ENCODE measurements at regions not wholly inside any gene's neighbourhood (a gene's known extent, or its start where the extent isn't known, plus 50 kb on each side); places are given as distances from the start of the nearest gene placed in this dataset.

GRCh38 chr4:18846313-18846712, 824.8 kb upstream of the LCORL start:
- ATAC-seq (no peak), FAIRE-seq (no peak)
- TF ChIP-seq ZNF331 (CRISPR knock-in tag; IDR thresholded peaks at IDR 0.05): no peak
- no peak for TF ChIP-seq ZNF605 (CRISPR knock-in tag; IDR thresholded peaks at IDR 0.05)
- no peak for TF ChIP-seq ZFP37 (CRISPR knock-in tag; IDR thresholded peaks at IDR 0.05; ENCODE audit: borderline replicate concordance)
- no peak for TF ChIP-seq ZBTB25 (CRISPR knock-in tag; IDR thresholded peaks at IDR 0.05)
- TF ChIP-seq, protein P1, sequence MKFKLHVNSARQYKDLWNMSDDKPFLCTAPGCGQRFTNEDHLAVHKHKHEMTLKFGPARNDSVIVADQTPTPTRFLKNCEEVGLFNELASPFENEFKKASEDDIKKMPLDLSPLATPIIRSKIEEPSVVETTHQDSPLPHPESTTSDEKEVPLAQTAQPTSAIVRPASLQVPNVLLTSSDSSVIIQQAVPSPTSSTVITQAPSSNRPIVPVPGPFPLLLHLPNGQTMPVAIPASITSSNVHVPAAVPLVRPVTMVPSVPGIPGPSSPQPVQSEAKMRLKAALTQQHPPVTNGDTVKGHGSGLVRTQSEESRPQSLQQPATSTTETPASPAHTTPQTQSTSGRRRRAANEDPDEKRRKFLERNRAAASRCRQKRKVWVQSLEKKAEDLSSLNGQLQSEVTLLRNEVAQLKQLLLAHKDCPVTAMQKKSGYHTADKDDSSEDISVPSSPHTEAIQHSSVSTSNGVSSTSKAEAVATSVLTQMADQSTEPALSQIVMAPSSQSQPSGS (CRISPR knock-in tag; IDR thresholded peaks at IDR 0.05): no peak
- TF ChIP-seq, protein P2, sequence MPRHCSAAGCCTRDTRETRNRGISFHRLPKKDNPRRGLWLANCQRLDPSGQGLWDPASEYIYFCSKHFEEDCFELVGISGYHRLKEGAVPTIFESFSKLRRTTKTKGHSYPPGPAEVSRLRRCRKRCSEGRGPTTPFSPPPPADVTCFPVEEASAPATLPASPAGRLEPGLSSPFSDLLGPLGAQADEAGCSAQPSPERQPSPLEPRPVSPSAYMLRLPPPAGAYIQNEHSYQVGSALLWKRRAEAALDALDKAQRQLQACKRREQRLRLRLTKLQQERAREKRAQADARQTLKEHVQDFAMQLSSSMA (CRISPR knock-in tag; IDR thresholded peaks at IDR 0.05): no peak
- TF ChIP-seq, protein P3, sequence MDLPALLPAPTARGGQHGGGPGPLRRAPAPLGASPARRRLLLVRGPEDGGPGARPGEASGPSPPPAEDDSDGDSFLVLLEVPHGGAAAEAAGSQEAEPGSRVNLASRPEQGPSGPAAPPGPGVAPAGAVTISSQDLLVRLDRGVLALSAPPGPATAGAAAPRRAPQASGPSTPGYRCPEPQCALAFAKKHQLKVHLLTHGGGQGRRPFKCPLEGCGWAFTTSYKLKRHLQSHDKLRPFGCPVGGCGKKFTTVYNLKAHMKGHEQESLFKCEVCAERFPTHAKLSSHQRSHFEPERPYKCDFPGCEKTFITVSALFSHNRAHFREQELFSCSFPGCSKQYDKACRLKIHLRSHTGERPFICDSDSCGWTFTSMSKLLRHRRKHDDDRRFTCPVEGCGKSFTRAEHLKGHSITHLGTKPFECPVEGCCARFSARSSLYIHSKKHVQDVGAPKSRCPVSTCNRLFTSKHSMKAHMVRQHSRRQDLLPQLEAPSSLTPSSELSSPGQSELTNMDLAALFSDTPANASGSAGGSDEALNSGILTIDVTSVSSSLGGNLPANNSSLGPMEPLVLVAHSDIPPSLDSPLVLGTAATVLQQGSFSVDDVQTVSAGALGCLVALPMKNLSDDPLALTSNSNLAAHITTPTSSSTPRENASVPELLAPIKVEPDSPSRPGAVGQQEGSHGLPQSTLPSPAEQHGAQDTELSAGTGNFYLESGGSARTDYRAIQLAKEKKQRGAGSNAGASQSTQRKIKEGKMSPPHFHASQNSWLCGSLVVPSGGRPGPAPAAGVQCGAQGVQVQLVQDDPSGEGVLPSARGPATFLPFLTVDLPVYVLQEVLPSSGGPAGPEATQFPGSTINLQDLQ (CRISPR knock-in tag; IDR thresholded peaks at IDR 0.05): no peak
- no peak for TF ChIP-seq IKZF4 (CRISPR knock-in tag; IDR thresholded peaks at IDR 0.05; ENCODE audit: borderline replicate concordance, low read depth, not compliant biosample characterization)
- TF ChIP-seq ZNF552 (CRISPR knock-in tag; IDR thresholded peaks at IDR 0.05; ENCODE audit: borderline replicate concordance): no peak

More at GRCh38 chr4:18846313-18846712, 824.8 kb upstream of the LCORL start:
- in situ Hi-C loops (cut with HindIII; ENCODE audit: extremely low pct_ligation_motif_present, low pct_unique_long_range_greater_than_20kb): no loop called here
- no peaks in the 10 kb centered on the region for H3K79me2 ChIP-seq (ENCODE audit: insufficient read depth, low read length)
- WGBS (ENCODE audit: low lambda C conversion rate): 7% methylated on average over 1 of the region's 1 CpG
- H4K20me1 ChIP-seq (ENCODE audit: insufficient read depth, low read length): no peaks in the 10 kb centered on the region
- H3K4me3 ChIP-seq (replicated peaks in 1 of 3; ENCODE audit: insufficient read depth in 1 of 3, low read depth in 2 of 3, low read length in 3 of 3): no peak overlapping the region
- no TSS peak for BruUV-seq (replicated peaks)
- H3K9me3 ChIP-seq (ENCODE audit: low read length): peaks cover 96% of the 10 kb centered on the region
- ChIA-PET CTCF (ENCODE audit: low intra/inter-chr PET ratio, low total read pairs) (no interaction called here), POLR2A (no interaction called here)
- DNase-seq (ENCODE audit: low spot score): no peak
- H3K36me3 ChIP-seq (replicated peaks in 1 of 2; ENCODE audit: control insufficient read depth in 1 of 2, insufficient read depth in 2 of 2, low read length in 2 of 2): no peaks in the 10 kb centered on the region
- no peaks in the 10 kb centered on the region for H3K27me3 ChIP-seq (ENCODE audit: control insufficient read depth in 1 of 2, insufficient read depth in 2 of 2, low read length in 2 of 2)
- no peaks in the 10 kb centered on the region for H3K4me1 ChIP-seq (ENCODE audit: insufficient read depth, low read length)
- no peak overlapping the region for H3K9ac ChIP-seq (ENCODE audit: insufficient read depth, low read depth, low read length)
- H3K27ac ChIP-seq (ENCODE audit: extremely low read length, insufficient read depth, low read length): no peak overlapping the region
- intact Hi-C loops (cut with micrococcal nuclease; ENCODE audit: unreplicated experiment): no loop called here
- no peak overlapping the region for H3K4me2 ChIP-seq (ENCODE audit: low read depth, low read length)
- no peak overlapping the region for H2AFZ ChIP-seq (ENCODE audit: low read length)

Measured in HepG2 (cell line).